GM18508 (cell line): ENCODE measurements at regions not wholly inside any gene's neighbourhood (a gene's known extent, or its start where the extent isn't known, plus 50 kb on each side); places are given as distances from the start of the nearest gene placed in this dataset.

Experiments used
- ATAC-seq: cut with Tn5 transposase; IDR thresholded peaks from one replicate; pipeline ENCODE4 v1.9.1; 2021; ENCODE audit warnings: moderate number of reproducible peaks; ENCODE audit not compliant: insufficient read depth, unreplicated experiment

DNA sequence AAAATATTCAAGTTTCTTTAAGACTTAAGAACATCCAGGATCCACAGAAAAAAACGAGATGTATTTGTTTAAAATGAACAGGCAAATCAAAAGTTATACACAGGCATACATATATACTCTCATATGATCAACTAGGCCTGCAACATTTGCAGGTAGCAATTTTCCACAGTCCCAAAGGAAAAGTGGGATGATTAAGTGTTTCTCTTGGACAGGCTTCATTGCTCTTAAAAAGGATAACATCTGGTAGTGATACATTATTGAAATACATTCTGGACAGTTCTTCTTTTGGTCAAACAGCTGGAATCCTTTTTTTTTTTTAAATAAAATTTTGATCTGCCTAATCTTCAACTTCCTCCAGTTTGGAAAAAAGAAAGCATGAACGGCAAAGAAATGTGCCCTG, 114.8 kb upstream of the TDRD3 start:
- no peak for ATAC-seq

DNA sequence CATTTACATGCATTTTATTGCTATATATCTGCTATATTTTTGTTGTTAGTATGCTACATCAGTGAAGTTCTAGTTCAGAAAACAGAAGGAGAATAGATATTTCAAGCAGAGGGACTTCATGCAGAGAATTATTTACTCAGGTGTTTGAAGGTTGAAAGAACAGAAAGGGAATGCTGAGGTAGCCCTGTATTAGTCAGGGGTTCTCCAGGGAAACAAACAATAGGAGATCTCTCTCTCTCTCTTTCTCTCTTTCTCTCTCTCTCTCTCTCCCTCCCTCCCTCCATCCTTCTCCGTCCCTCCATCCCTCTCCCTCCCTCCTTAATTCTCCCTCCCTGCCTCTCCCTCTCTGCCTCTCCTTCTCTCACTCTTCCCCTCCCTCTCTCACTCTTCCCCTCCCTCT, 114.3 kb upstream of the TDRD3 start:
- ATAC-seq, result no peak

DNA sequence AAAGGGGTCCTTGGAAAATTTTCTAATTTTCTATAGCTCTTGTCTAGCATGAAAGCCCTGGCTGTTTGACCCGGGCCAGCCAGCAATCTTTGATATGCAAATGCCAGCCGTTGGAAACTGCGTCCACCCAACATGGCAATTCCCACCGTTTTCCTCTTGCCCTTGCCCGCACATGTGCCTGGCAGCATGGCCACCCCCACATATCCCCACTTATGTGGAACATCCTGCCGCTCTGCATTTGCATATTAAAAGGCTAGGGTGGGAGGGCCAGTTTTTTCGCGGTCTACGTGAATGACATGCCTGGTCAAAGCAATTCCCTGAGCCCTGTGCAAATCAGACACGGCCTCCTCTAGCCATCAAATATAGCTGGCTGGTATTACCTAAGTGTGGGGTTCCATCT, 110.3 kb upstream of the TDRD3 start:
- ATAC-seq, result no peak

DNA sequence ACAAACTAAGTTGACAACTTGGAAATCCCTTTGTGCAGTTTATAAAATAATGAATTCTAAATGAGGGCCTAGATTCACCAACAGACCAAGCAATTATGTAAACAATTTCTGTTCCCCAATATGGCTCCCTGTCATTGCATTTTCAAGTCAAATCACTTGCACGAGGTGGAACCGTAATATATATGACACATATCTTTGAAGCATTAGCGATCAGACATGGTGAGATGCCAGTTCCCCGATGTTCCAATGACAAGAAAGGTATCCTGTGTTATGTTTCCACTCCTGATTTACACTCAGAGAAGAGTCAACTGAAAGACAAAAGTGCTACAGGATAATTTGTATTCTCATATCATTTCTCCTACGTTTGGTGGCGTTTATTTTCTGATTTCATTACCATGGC, 108.5 kb upstream of the TDRD3 start:
- ATAC-seq, result no peak

DNA sequence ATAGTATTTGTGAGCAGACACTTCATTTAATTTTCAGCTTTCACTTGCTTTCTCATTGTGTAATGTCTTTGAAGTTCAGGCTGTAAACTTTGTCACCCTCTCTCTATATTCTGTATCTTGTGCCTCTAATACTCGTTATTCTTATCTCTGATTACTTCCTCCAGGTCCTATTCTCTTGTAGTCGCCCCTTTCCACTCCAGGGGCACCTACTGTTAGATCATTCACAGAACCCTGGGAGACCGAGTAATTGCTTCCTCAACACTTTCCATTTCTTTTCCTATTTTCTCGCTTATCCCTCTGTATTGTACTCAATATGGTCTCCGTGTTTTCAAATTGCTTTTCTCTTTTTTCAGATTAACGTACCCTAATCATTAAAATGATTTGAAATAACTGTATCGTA, 93.9 kb upstream of the TDRD3 start:
- ATAC-seq, result no peak

DNA sequence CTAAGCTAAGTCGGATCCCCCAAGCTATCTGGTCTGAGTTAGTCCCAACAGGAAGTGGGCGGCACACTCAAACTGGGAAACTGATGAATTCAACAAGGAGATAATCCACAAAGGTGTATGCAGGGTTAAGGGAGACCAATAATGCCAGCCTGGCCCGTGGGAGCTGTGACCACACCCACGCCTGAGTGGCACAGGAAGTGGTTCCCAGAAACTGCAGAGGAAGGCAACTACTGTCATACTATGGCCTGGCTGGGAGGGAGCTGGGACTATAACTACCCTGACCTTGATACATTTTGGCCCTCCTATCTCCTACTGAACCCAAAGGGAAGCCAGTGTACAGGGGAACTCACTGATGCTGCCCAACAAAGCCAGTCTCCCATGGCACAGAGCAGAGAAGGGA, 85.5 kb upstream of the TDRD3 start:
- ATAC-seq, result no peak

DNA sequence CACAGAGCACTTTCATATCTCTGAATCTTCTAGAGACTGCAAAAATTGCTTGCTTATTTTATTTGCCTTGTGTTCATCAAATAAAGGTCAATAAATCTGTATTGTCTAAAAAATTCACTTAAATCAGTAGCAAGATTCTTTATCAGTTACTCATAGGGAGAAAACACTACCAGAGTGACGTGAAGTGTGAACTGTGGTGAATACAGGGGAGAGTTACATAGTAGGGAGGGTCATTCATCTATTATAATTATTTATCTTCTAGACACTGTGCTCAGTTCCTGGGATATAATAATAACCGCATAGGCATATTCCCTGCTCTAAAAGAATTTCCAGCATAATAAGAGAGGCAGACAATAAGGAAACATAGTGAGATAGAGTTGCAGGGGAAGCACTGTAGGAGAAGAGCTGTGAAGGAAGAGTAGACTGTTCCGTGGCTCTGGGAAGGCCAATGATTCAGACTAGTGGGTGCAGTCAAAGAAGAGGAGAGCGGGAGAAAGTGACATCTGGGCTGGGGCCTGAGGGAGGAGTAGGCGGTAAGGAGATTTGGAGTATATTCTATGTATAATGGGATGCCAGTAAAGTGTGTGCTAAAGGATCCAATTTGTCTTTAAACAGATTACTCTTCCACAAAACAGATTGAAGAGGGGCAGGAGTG, 84.0 kb upstream of the TDRD3 start:
- no peak for ATAC-seq

DNA sequence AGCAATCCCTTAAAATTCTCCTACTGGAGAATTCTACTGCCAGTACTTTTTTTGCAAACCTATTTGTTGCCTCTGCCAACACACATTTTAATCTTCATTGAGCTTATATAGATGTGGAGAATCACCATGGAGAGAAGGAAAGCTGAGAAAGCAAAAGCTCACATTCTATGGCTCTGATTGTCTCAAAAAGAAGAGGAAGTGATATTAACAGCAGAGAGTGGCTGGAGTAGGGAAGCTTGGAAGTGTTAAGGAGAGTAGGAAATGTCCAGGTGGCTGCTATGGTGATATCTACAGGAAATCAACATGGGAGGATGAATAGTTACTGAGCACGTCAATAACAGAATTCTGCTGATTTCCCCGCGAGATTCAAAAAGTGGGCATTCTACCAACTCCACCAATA, 78.8 kb upstream of the TDRD3 start:
- ATAC-seq, result no peak

DNA sequence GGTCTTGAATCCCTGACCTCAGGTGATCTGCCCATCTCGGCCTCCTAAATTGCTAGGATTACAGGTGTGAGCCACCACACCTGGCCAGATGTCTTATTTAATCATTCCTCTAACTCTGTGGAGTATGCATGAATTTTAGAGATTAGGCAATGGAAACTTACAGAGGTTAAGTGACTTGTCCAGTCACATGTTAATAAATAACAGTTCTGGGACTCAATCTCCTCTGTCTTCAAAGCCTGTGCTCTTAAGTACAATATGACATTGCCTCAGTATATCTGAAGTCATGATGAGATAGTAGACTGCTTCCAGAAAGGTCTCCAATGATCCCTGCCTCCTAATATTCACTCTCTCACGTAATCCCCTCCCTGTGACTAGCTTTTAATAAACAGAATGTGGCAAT, 72.9 kb upstream of the TDRD3 start:
- ATAC-seq, result no peak

DNA sequence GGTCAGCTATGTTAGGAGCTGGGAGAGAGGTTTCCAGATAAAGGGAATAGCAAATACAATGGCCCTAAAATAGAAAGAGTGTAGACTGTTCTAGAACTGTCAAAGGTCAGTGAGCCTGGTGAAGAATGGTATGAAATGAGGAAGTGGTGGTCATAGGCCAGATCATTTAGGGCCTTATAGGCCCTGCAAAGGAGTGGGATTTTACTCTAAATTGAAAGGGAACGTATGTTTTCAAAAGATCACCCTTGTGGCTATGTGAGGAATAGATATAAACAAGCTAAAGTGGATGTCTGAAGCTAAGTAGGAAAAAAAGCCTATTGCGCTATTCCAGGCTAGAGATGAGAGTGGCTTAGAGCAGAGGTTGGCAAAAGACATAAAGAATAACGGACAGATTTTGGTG, 70.7 kb upstream of the TDRD3 start:
- ATAC-seq, result no peak

DNA sequence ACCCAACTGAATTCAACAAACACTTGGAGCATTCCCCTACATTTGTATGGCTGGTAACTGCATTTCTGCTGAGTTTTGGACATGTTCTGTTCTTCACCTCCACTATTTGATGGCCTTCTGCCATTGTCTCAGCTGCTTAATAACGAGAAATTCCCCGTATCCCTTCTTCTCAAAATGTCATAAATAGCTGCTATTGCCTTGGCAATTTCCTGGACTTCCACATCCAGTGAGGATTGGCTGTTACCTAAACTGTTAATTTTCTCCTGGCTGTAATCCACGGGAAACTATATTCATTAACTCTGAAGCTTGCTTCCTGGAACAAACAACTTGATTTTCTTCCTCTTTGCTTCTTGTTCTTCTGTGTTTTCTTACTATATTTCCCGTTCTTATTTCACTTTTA, 69.5 kb upstream of the TDRD3 start:
- ATAC-seq, result no peak

DNA sequence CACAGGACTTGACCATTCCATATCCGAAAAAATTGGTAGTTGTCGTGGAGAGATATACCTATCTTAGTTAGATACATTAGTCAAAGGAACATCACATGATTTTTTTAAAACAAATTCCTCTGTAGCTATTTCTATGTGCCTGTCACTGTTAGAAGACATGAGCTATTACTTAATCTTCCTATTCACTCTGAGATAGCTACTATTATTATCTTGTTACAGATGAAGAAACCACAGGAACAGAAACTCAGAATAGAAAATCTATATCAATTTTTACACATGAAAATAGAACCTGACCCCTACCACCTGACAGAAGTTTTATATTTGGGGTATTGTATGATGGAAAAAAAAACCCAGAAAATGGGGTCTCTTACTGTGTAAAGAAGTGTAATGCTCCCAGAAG, 68.9 kb upstream of the TDRD3 start:
- ATAC-seq, result no peak

DNA sequence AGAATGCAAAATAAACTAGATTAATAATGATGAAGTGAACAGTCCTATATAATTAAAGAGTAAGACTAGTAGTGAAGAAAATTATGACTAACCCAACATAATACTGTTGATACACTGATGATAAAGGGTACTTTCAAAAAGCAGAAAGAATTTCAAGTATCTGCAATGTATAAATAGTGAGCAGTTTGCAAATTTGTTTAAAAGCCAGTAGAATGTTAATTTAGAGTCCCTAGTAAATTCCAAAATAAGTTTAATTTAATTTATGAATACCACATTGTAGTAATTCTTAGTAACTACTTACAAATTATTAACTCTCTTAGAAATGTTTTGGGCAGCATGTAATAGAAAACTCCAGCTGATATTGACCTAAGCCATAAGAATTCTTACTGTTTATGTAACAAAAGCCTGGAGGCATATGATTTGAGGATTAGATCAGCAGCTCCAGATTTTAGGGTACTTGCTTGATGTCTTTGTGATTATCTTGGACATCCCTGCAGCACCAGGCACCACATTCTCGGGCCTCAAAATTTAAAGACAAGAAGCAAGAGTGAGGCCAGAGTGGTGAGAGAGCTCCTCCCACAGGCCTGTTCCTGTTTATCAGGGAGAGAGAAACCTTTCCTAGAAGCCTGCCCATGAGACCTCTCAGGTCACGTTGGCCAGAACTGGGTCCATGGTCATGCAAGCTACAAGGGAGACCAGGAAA, 67.6 kb upstream of the TDRD3 start:
- ATAC-seq, result no peak

DNA sequence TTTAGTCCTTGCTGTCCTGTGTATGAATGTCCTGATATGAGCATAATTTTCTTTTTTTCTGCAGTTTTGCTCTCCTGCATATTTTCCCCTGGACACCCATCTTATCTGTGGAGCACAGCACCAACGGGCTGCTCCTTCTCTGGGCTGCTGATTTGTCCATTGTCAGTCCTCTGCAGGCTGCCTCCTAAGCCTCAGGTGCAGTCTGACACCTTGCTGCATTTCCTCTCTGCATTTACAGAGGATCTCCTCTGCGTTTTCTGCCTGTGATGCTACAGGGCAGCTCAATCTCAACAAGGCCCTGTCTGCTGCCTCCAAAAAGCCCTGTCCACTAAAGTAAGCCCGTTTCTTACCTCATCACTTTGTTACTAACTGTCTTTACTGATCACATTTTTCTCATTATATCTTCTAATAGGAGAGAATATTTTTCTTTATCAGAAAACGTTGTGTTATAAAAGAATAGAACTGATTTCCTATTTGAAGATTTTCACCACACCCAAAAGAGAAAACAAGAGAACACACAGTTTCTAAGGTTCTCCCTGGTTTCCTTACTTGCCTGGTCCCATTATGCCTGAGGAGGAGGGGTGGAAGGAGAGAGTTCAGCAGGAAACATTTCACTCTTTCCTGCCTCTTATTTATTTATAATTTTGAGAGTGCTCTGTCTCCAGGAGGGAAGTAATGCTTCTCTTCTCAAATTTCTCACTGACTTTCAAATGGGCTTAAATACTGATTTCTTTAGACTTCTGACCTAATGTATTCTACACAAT, 65.6 kb upstream of the TDRD3 start:
- no peak for ATAC-seq

DNA sequence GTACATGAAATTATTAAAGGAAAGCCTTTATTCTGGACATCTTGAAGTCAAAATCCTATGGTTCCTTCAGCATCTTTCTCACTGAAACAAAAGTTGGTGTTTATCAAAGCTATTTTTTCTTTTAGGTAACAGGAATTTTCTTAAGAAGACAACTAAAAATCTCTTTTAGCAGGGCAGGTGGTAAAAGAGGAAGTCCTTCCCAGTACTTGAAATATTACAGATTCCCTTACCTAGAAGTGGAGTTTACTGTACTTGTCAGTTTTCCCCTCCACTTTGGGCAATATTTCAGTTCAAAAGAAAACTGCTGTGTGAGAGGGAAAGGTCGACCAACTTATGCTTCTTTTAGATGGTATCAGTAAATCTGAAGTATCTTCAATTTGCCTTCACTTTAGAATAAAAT, 64.3 kb upstream of the TDRD3 start:
- no peak for ATAC-seq

DNA sequence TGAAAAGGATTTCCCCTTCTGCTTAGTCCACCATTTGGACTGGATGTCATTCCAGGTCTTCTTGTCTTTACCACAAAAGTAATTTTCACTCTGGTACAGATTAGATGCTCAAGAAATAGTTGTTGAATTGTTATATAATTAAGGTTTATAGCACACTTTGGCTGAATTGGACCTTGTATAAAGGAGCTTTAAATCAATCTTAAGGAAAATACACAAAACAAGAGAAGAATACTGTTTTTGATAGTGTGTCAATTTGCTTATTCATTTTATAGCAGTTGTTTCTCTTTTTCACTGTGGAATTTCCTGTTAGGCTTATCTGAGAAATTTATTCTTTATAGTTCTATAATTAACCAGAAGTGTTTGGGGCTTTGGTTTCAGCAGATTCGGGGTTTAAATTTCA, 62.7 kb upstream of the TDRD3 start:
- ATAC-seq, result no peak

DNA sequence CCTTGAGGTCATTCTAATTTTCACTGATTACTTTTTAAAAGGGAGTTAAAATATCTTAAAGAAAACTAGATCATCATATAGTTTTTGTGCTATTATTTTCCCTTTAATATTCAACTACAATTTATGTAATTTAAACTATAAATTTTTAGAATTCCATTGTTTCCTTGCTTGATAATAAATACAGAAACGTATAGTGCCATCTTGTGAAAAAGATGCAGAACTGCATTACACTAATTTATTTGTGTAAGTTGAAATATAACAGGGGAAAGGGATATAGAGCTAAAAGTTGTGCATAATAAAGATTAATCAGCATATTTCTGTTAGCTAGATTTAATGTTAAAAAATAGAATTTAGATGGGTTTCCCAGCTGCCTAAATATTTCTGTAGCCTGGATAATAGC, 61.5 kb upstream of the TDRD3 start:
- no peak for ATAC-seq

DNA sequence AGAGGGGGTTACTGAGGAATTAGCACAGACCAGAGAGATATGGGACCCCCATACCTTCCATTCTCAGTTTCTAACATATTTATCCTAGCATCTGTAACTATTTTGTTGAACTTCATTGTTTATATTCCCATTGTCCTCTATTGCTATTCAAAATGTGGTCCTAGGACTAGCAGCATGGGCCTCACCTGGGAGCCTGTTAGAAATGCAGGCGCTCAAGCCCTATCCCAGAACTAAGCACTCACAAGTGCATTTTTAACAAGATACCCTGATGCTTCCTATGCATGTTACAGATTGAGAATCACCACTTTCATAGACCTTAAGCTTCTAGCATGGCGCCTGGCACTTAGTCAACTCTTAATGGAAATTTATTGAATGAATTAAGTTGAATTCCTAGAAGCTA, 58.3 kb upstream of the TDRD3 start:
- ATAC-seq, result no peak

DNA sequence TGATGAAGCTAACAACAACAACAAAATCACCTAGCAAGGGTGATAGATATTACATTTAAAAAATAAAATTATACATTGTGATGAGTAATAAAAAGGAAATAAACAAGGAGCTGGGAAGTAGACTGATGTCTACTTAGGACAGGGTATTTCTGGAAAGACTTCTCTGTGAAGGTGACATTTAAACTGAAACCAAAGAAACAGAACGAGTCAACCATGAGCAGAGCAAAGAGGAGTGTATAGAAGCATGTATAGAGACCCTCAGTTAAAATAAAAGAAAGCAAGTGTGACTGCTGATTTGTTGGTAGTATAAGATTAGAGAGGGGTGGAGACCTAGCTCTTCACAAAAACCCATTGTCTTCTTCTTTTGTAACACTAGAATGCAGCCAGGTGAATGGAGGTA, 53.0 kb upstream of the TDRD3 start:
- ATAC-seq, result no peak

DNA sequence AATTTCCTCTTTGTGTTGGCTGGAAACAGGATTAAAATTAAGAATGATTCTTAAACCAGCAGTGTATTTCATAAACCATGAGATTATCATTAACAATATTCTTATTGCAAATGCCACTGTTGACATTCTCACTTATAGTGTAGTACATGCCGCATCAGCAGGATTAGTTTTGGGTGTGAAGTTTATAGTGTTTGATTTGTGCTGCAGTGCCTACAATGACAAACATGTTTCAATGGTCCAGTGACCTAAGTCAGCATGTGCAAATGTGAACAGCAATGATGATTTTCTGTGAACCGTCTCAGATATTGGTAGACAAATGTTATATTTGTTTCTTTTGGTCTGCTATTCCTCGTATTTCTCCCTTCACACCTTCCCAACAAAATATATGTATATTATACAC, 49.8 kb upstream of the TDRD3 start:
- no peak for ATAC-seq
